ENCODE measurements at regions not wholly inside any gene's neighbourhood (a gene's known extent, or its start where the extent isn't known, plus 50 kb on each side); places are given as distances from the start of the nearest gene placed in this dataset.

DNA sequence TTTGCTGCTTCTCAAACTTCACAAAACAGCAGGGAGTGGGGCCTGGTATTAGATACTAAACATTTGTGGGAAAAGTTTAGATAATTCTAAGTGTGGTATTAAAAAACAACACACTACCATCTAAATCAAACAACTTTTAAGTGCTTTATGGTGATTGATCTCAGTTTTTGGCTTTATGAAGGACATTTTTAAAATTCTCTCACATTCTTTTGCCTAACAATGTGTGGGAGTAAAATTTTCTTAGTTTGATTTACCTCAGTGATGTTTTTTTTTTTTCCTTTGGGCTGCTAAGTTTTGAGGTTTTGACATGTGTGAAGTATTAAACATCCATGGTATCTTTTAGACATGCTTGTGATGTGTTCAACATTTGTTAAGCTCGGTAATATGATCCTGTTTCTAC is 116.2 kb downstream of the DISP1 start:
- no peaks in the 10 kb centered on the region for H4K20me1 ChIP-seq (ENCODE audit: insufficient read depth, low read length)
- no peak overlapping the region for H3K4me2 ChIP-seq (ENCODE audit: insufficient read depth, low read length)
- DNase-seq (ENCODE audit: insufficient read length, low spot score, missing footprints): no peak
- no peak overlapping the region for H2AFZ ChIP-seq (ENCODE audit: low read length)
- TF ChIP-seq, protein P1, sequence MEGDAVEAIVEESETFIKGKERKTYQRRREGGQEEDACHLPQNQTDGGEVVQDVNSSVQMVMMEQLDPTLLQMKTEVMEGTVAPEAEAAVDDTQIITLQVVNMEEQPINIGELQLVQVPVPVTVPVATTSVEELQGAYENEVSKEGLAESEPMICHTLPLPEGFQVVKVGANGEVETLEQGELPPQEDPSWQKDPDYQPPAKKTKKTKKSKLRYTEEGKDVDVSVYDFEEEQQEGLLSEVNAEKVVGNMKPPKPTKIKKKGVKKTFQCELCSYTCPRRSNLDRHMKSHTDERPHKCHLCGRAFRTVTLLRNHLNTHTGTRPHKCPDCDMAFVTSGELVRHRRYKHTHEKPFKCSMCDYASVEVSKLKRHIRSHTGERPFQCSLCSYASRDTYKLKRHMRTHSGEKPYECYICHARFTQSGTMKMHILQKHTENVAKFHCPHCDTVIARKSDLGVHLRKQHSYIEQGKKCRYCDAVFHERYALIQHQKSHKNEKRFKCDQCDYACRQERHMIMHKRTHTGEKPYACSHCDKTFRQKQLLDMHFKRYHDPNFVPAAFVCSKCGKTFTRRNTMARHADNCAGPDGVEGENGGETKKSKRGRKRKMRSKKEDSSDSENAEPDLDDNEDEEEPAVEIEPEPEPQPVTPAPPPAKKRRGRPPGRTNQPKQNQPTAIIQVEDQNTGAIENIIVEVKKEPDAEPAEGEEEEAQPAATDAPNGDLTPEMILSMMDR (IDR thresholded peaks at IDR 0.05; ENCODE audit: extremely low read depth, low read depth, low read length): no peak
- H3K4me3 ChIP-seq (ENCODE audit: insufficient read depth, low read length): no peak overlapping the region
- no peaks in the 10 kb centered on the region for H3K9me3 ChIP-seq (ENCODE audit: low read depth, low read length)
- no peaks in the 10 kb centered on the region for H3K79me2 ChIP-seq (ENCODE audit: insufficient read depth, low read length)
- H3K27me3 ChIP-seq (ENCODE audit: insufficient read depth, low read length): no peaks in the 10 kb centered on the region
- H3K27ac ChIP-seq (ENCODE audit: low read depth, low read length): no peak overlapping the region
- no peaks in the 10 kb centered on the region for H3K36me3 ChIP-seq (ENCODE audit: insufficient read depth, low read length)
- peaks cover 7% of the 10 kb centered on the region for H3K4me1 ChIP-seq (ENCODE audit: insufficient read depth, low read length)

DNA sequence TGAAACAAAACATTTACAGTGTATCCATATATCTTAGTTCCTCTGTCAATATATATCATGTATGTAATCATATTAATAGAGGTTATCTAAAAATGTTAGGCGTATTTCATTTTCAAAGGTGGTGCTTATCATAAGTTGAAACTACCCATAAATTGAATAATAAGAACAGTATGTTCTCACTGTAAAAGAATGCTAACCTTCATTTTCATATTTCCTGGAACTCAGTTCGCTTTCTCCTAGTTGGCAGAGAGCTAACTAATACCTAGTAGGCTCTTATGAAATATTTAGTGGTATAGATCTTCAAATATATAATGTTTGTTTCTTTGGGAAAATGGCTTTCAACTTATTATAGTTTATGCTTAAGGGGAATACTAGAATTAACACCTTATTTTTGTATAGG is 118.4 kb downstream of the DISP1 start:
- no peak overlapping the region for H3K27ac ChIP-seq (ENCODE audit: low read depth, low read length)

DNA sequence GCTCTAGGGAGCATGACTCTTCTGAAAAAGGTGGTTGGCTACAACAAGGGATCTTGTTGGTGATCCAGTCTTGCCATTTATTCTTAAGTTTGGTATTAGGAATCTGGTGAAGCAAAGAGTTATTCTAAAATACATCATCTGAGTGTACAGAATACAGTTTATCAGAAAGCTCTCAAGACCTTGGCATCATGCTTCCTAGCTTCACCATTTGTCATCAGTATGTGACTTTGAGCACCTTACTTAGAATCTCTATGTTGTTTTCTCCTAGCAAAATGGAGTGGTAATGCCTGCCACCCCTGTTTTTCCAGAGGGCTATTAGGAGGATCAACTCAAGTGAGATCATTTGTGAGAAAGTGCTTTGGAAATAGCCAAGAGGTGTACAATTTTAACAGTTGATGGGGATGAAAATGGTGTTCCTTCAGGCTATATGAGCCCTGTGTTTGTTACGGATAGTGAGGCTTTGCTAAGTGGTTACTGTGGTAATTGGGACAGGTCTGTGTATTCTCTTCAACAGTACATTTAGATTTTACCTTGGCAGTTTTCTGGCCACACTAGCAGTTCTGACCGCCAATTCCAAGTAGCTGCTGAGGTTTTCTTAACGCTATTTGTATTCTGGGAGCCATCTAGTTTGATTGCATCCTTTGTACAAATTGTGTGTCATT is 120.5 kb downstream of the DISP1 start:
- no peak overlapping the region for H3K27ac ChIP-seq (ENCODE audit: low read depth, low read length)
- no peaks in the 10 kb centered on the region for H3K9me3 ChIP-seq (ENCODE audit: low read depth, low read length)
- no peak overlapping the region for H2AFZ ChIP-seq (ENCODE audit: low read length)
- no peaks in the 10 kb centered on the region for H4K20me1 ChIP-seq (ENCODE audit: insufficient read depth, low read length)
- H3K36me3 ChIP-seq (ENCODE audit: insufficient read depth, low read length): no peaks in the 10 kb centered on the region
- DNase-seq (ENCODE audit: insufficient read length, low spot score, missing footprints): no peak
- H3K4me3 ChIP-seq (ENCODE audit: insufficient read depth, low read length): no peak overlapping the region
- H3K4me2 ChIP-seq (ENCODE audit: insufficient read depth, low read length): no peak overlapping the region
- H3K27me3 ChIP-seq (ENCODE audit: insufficient read depth, low read length): no peaks in the 10 kb centered on the region
- TF ChIP-seq, protein P1 (IDR thresholded peaks at IDR 0.05; ENCODE audit: extremely low read depth, low read depth, low read length): no peak
- no peaks in the 10 kb centered on the region for H3K79me2 ChIP-seq (ENCODE audit: insufficient read depth, low read length)
- H3K4me1 ChIP-seq (ENCODE audit: insufficient read depth, low read length): peaks cover 4% of the 10 kb centered on the region

More for the DNA sequence above, 118.4 kb downstream of the DISP1 start:
- Histone ChIP-seq H3K79me2 (ENCODE audit: insufficient read depth, low read length) (no peaks in the 10 kb centered on the region), H3K4me2 (ENCODE audit: insufficient read depth, low read length) (no peak overlapping the region), H3K4me1 (ENCODE audit: insufficient read depth, low read length) (peaks cover 4% of the 10 kb centered on the region), H3K27me3 (ENCODE audit: insufficient read depth, low read length) (no peaks in the 10 kb centered on the region), H3K36me3 (ENCODE audit: insufficient read depth, low read length) (no peaks in the 10 kb centered on the region), H3K4me3 (ENCODE audit: insufficient read depth, low read length) (no peak overlapping the region), H4K20me1 (ENCODE audit: insufficient read depth, low read length) (no peaks in the 10 kb centered on the region), H3K9me3 (ENCODE audit: low read depth, low read length) (no peaks in the 10 kb centered on the region), H2AFZ (ENCODE audit: low read length) (no peak overlapping the region)
- TF ChIP-seq, protein P1 (IDR thresholded peaks at IDR 0.05; ENCODE audit: extremely low read depth, low read depth, low read length): no peak
- DNase-seq (ENCODE audit: insufficient read length, low spot score, missing footprints): no peak

DNA sequence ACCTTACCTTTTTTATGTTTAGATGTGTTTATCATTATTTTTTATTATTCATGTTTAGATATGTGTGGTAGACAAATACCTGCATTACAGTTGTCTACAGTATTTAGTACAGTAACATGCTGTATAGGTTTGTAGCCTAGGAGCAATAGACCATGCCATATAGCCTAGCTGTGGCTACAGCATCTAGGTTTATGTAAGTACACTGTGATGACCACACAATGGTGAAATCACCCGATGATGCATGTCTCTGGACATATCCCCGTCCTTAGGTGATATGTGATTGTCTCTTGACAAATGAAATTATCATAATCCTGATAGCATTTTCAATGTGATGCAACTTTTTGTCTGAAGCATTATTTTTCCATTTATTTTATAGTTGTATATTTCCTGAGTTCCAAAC is 121.2 kb downstream of the DISP1 start:
- H3K79me2 ChIP-seq (ENCODE audit: insufficient read depth, low read length): no peaks in the 10 kb centered on the region
- no peak overlapping the region for H2AFZ ChIP-seq (ENCODE audit: low read length)
- H3K36me3 ChIP-seq (ENCODE audit: insufficient read depth, low read length): no peaks in the 10 kb centered on the region

More for the DNA sequence above, 121.2 kb downstream of the DISP1 start:
- H3K9me3 ChIP-seq (ENCODE audit: low read depth, low read length): no peaks in the 10 kb centered on the region
- H3K27me3 ChIP-seq (ENCODE audit: insufficient read depth, low read length): no peaks in the 10 kb centered on the region
- no peak overlapping the region for H3K4me3 ChIP-seq (ENCODE audit: insufficient read depth, low read length)
- TF ChIP-seq, protein P1 (IDR thresholded peaks at IDR 0.05; ENCODE audit: extremely low read depth, low read depth, low read length): no peak
- no peak overlapping the region for H3K4me2 ChIP-seq (ENCODE audit: insufficient read depth, low read length)
- peaks cover 4% of the 10 kb centered on the region for H3K4me1 ChIP-seq (ENCODE audit: insufficient read depth, low read length)
- no peaks in the 10 kb centered on the region for H4K20me1 ChIP-seq (ENCODE audit: insufficient read depth, low read length)
- no peak for DNase-seq (ENCODE audit: insufficient read length, low spot score, missing footprints)
- no peak overlapping the region for H3K27ac ChIP-seq (ENCODE audit: low read depth, low read length)
